ENCODE measurements at regions not wholly inside any gene's neighbourhood (a gene's known extent, or its start where the extent isn't known, plus 50 kb on each side); places are given as distances from the start of the nearest gene placed in this dataset.

GRCh38 chr16:86668136-86668910, 90.0 kb downstream of the FOXL1 start:
- CTCF ChIA-PET: interaction anchor here (1.0 kb wide), 1 partner anchor 104 kb away, joined by 3 read pairs; no protein-coding TSS in a partner anchor
- Histone ChIP-seq H3K27ac (ENCODE audit: extremely low read depth, low read depth, low read length) (no peak overlapping the region), H3K4me1 (ENCODE audit: control insufficient read depth, insufficient read depth, low read length) (no peaks in the 10 kb centered on the region), H3K36me3 (ENCODE audit: control insufficient read depth in 2 of 2, insufficient read depth in 1 of 2, low read length in 2 of 2) (no peaks in the 10 kb centered on the region), H3K4me3 (ENCODE audit: low read depth, low read length) (no peak overlapping the region), H3K9me3 (ENCODE audit: control insufficient read depth, insufficient read depth, low read depth, low read length) (no peaks in the 10 kb centered on the region)
- TF ChIP-seq SCRT2 (tag by site-specific recombination; IDR thresholded peaks at IDR 0.05) (no peak), ZNF239 (tag by site-specific recombination; IDR thresholded peaks at IDR 0.05) (no peak), ZBTB17 (tag by site-specific recombination; IDR thresholded peaks at IDR 0.05) (peak; percentile 89), SETDB1 (IDR thresholded peaks at IDR 0.05; ENCODE audit: insufficient read length, low read length) (peak; percentile 73), ZNF610 (tag by site-specific recombination; IDR thresholded peaks at IDR 0.05; ENCODE audit: borderline replicate concordance) (no peak), ZNF23 (tag by site-specific recombination; IDR thresholded peaks at IDR 0.05; ENCODE audit: borderline replicate concordance) (peak; percentile 87; the same call in 1 of the 2 replicates)
- POLR2A ChIA-PET: no interaction called here

- CTCF ChIA-PET: interaction anchor here (0.6 to 0.7 kb wide), 2 partner anchors 13 to 105 kb away, joined by 3 read pairs; no protein-coding TSS in a partner anchor
- POLR2A ChIA-PET: no interaction called here
- Histone ChIP-seq H3K9me3 (ENCODE audit: control insufficient read depth, insufficient read depth, low read depth, low read length) (no peaks in the 10 kb centered on the region), H3K36me3 (ENCODE audit: control insufficient read depth in 2 of 2, insufficient read depth in 1 of 2, low read length in 2 of 2) (no peaks in the 10 kb centered on the region), H3K27ac (ENCODE audit: extremely low read depth, low read depth, low read length) (no peak overlapping the region), H3K4me1 (ENCODE audit: control insufficient read depth, insufficient read depth, low read length) (no peaks in the 10 kb centered on the region), H3K4me3 (ENCODE audit: low read depth, low read length) (no peak overlapping the region)
- no peak for TF ChIP-seq ZNF792 (tag by site-specific recombination; IDR thresholded peaks at IDR 0.05)
- no peak for TF ChIP-seq SP2 (tag by site-specific recombination; IDR thresholded peaks at IDR 0.05)
- TF ChIP-seq ZNF19 (tag by site-specific recombination; IDR thresholded peaks at IDR 0.05; ENCODE audit: low read depth): no peak
- no peak for TF ChIP-seq ZNF621 (tag by site-specific recombination; IDR thresholded peaks at IDR 0.05)
- TF ChIP-seq ZNF146 (tag by site-specific recombination; IDR thresholded peaks at IDR 0.05): no peak
- no peak for TF ChIP-seq MEIS1 (CRISPR knock-in tag; IDR thresholded peaks at IDR 0.05; ENCODE audit: borderline replicate concordance)
- TF ChIP-seq ZNF571 (tag by site-specific recombination; IDR thresholded peaks at IDR 0.05): no peak
- no peak for TF ChIP-seq ZNF549 (tag by site-specific recombination; IDR thresholded peaks at IDR 0.05)
- TF ChIP-seq HOXA7 (CRISPR knock-in tag; IDR thresholded peaks at IDR 0.05; ENCODE audit: borderline replicate concordance): no peak
- no peak for TF ChIP-seq ZNF785 (tag by site-specific recombination; IDR thresholded peaks at IDR 0.05)
- no peak for TF ChIP-seq GLI4 (tag by site-specific recombination; IDR thresholded peaks at IDR 0.05)
- no peak for TF ChIP-seq ZNF169 (tag by site-specific recombination; IDR thresholded peaks at IDR 0.05)
- TF ChIP-seq ZNF174 (tag by site-specific recombination; IDR thresholded peaks at IDR 0.05): no peak
- TF ChIP-seq ZNF266 (tag by site-specific recombination; IDR thresholded peaks at IDR 0.05; ENCODE audit: low read depth): no peak
- TF ChIP-seq ZNF138 (tag by site-specific recombination; IDR thresholded peaks at IDR 0.05; ENCODE audit: borderline replicate concordance): no peak
- TF ChIP-seq ZEB2 (tag by site-specific recombination; IDR thresholded peaks at IDR 0.05): no peak
- TF ChIP-seq, protein P1, sequence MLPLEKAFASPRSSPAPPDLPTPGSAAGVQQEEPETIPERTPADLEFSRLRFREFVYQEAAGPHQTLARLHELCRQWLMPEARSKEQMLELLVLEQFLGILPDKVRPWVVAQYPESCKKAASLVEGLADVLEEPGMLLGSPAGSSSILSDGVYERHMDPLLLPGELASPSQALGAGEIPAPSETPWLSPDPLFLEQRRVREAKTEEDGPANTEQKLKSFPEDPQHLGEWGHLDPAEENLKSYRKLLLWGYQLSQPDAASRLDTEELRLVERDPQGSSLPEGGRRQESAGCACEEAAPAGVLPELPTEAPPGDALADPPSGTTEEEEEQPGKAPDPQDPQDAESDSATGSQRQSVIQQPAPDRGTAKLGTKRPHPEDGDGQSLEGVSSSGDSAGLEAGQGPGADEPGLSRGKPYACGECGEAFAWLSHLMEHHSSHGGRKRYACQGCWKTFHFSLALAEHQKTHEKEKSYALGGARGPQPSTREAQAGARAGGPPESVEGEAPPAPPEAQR (tag by site-specific recombination; IDR thresholded peaks at IDR 0.05): no peak
Observed at GRCh38 chr16:86669285-86669805, 91.0 kb downstream of the FOXL1 start.
